NCI-H1092 (cell line): ENCODE measurements at regions not wholly inside any gene's neighbourhood (a gene's known extent, or its start where the extent isn't known, plus 50 kb on each side); places are given as distances from the start of the nearest gene placed in this dataset.

Source experiments
- DNase-seq: peaks from one replicate; lab custom pipeline; 2025; lab: John Stamatoyannopoulos, UW

- peak; percentile 19 for DNase-seq
Observed at GRCh38 chr20:56957737-56958553, 308.5 kb downstream of the BMP7 start.

- no peak for DNase-seq
Observed at GRCh38 chr20:56964901-56965300, 301.5 kb downstream of the BMP7 start.

- DNase-seq = no peak
Observed at GRCh38 chr20:56967916-56968315, 298.5 kb downstream of the BMP7 start.

GRCh38 chr20:56968376-56969048 lies 297.9 kb downstream of the BMP7 start:
- DNase-seq = no peak

GRCh38 chr20:56974499-56975250 lies 291.8 kb downstream of the BMP7 start:
- DNase-seq = peak; percentile 8

- no peak for DNase-seq
Observed at GRCh38 chr20:56975838-56976237, 290.6 kb downstream of the BMP7 start.

GRCh38 chr20:56976336-56976735 lies 290.1 kb downstream of the BMP7 start:
- DNase-seq = no peak

GRCh38 chr20:56978475-56978874 lies 288.0 kb downstream of the BMP7 start:
- DNase-seq = no peak

- no peak for DNase-seq
Observed at GRCh38 chr20:56979125-56979524, 287.3 kb downstream of the BMP7 start.

GRCh38 chr20:56981301-56981700 lies 285.1 kb downstream of the BMP7 start:
- DNase-seq = no peak

GRCh38 chr20:56983813-56984212 lies 282.6 kb downstream of the BMP7 start:
- DNase-seq = no peak

GRCh38 chr20:56985066-56985685 lies 281.3 kb downstream of the BMP7 start:
- DNase-seq = no peak

GRCh38 chr20:56986476-56986875 lies 280.0 kb downstream of the BMP7 start:
- DNase-seq = no peak

GRCh38 chr20:56986931-56987720 lies 279.3 kb downstream of the BMP7 start:
- no peak for DNase-seq

- DNase-seq = no peak
Observed at GRCh38 chr20:56987986-56988385, 278.5 kb downstream of the BMP7 start.

GRCh38 chr20:56988446-56988845 lies 278.0 kb downstream of the BMP7 start:
- DNase-seq = no peak

GRCh38 chr20:56989516-56989915 lies 276.9 kb downstream of the BMP7 start:
- DNase-seq = no peak

GRCh38 chr20:56993020-56993559 lies 273.4 kb downstream of the BMP7 start:
- no peak for DNase-seq

- no peak for DNase-seq
Observed at GRCh38 chr20:56994006-56994405, 272.4 kb downstream of the BMP7 start.

GRCh38 chr20:56995149-56995548 lies 271.3 kb downstream of the BMP7 start:
- no peak for DNase-seq

- DNase-seq = no peak
Observed at GRCh38 chr20:56995635-56996075, 270.8 kb downstream of the BMP7 start.
